Mesendoderm (in vitro differentiated cells): ENCODE measurements at regions not wholly inside any gene's neighbourhood (a gene's known extent, or its start where the extent isn't known, plus 50 kb on each side); places are given as distances from the start of the nearest gene placed in this dataset.
A peak's percentile ranks its signal among the peaks of the same experiment; 100 is the strongest.

Source experiments
- DNase-seq: peaks from one replicate; pipeline ENCODE4 v3.0.0; 2013
- H2AK5ac ChIP-seq: 2 replicates; pipeline ENCODE4 v1.6.1; 2013; ENCODE audit warnings: low read length, inconsistent platforms
- H2BK120ac ChIP-seq: 2 replicates; pipeline ENCODE4 v1.6.1; 2013; ENCODE audit warnings: low read depth, mild to moderate bottlenecking, low read length, moderate library complexity, mixed read lengths
- H2BK15ac ChIP-seq: replicated peaks from 2 replicates; pipeline ENCODE4 v1.6.1; 2013; ENCODE audit warnings: low read depth, mild to moderate bottlenecking, moderate library complexity
- H2BK5ac ChIP-seq: 2 replicates; pipeline ENCODE4 v1.6.1; 2013; ENCODE audit warnings: low read length, inconsistent platforms
- H3K18ac ChIP-seq: 2 replicates; pipeline ENCODE4 v1.6.1; 2013; ENCODE audit warnings: mild to moderate bottlenecking, low read length, mixed read lengths
- H3K23ac ChIP-seq: one replicate; pipeline ENCODE4 v1.6.1; 2013; ENCODE audit warnings: low read length
- H3K27ac ChIP-seq: 2 replicates; pipeline ENCODE4 v1.5.1; 2013; ENCODE audit warnings: low read depth, mild to moderate bottlenecking, inconsistent platforms, low read length, moderate library complexity
- H3K27me3 ChIP-seq: 2 replicates; pipeline ENCODE4 v1.6.1; 2013; ENCODE audit warnings: low read length, control low read depth, mild to moderate bottlenecking, inconsistent platforms; ENCODE audit not compliant: insufficient read depth, poor library complexity
- H3K36me3 ChIP-seq: 2 replicates; pipeline ENCODE4 v1.6.1; 2013; ENCODE audit warnings: low read length, inconsistent platforms; ENCODE audit not compliant: control insufficient read depth, insufficient read depth
- H3K4ac ChIP-seq: one replicate; pipeline ENCODE4 v1.6.1; 2013; ENCODE audit warnings: low read depth, mild to moderate bottlenecking, low read length, moderate library complexity
- H3K4me1 ChIP-seq: 2 replicates; pipeline ENCODE4 v1.6.1; 2013; ENCODE audit warnings: low read depth, low read length, inconsistent platforms; ENCODE audit not compliant: control insufficient read depth
- H3K4me2 ChIP-seq: 2 replicates; pipeline ENCODE4 v1.6.1; 2013; ENCODE audit warnings: low read length
- H3K4me3 ChIP-seq: 2 replicates; pipeline ENCODE4 v1.5.1; 2013; ENCODE audit warnings: mild to moderate bottlenecking, low read length
- H3K56ac ChIP-seq: one replicate; pipeline ENCODE4 v1.6.1; 2013; ENCODE audit warnings: low read length
- H3K79me1 ChIP-seq: 2 replicates; pipeline ENCODE4 v1.6.1; 2013; ENCODE audit warnings: low read length, inconsistent platforms
- H3K79me2 ChIP-seq: 2 replicates; pipeline ENCODE4 v1.6.1; 2013; ENCODE audit warnings: mild to moderate bottlenecking, low read length; ENCODE audit not compliant: control insufficient read depth, insufficient read depth
- H3K9ac ChIP-seq: 2 replicates; pipeline ENCODE4 v1.6.1; 2013; ENCODE audit warnings: low read length, inconsistent platforms
- H4K5ac ChIP-seq: one replicate; pipeline ENCODE4 v1.6.1; 2013; ENCODE audit warnings: low read length
- H4K8ac ChIP-seq: one replicate; pipeline ENCODE4 v1.6.1; 2013; ENCODE audit warnings: low read depth, mild to moderate bottlenecking, control low read depth, low read length, moderate library complexity
- WGBS: extraction: QIAGEN DNeasy Blood & Tissue Kit; methylation state at CpG from one replicate; pipeline ENCODE4 v1.1.7; 2013; ENCODE audit warnings: low lambda C conversion rate, missing lambda C conversion rate; ENCODE audit not compliant: insufficient coverage; ENCODE audit errors: extremely low coverage; 5-methylcytosine and 5-hydroxymethylcytosine counted together

DNA sequence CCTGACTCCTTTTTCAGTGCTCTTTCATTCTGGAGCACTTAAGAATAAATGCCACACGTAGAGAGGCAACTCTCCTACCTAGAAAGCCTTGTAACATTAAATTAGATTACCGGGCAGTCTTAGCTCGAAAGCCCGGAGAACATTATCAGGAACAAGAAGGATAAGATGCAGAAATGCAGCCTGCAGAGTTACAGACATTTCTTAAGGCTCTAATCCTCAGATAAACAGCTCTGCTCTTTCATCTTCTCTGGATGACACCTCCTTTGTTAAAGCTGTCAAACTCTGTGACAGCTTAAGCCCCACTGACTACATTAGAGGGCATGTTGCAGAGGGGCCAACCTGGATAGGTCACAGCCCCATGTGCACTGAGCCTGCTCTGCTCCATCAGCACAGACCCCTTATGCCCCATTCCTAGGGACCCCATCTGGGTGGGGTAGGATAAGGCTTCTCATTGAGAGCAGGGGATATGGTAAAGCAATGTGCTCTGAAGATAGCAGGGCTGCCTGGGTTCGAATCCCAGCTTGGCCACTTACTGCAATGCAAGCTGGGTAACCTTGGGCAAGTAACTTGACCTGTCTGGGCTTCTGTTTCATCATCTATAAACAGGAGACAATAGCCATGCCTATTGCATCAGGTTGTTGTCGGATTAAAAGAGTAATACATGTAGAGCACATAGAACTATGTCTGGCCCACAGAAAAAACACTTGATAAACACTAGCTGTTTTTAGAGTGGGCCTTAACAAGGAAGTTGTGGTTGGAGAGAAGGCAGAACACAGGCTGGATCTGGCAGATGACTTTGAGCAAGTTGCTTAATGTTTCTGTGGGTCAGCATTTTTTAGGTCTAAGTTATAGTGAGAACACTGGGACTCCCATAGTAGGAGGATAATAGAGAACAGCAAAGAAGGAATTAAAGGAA lies 111.4 kb downstream of the THNSL2 start:
- no peak overlapping the region for H3K23ac ChIP-seq
- no peak overlapping the region for H2BK15ac ChIP-seq
- no peaks in the 10 kb centered on the region for H3K27me3 ChIP-seq
- no peaks in the 10 kb centered on the region for H3K36me3 ChIP-seq
- H3K56ac ChIP-seq: no peak overlapping the region
- DNase-seq: peak; percentile 82
- no peak overlapping the region for H2BK120ac ChIP-seq
- H3K4me3 ChIP-seq: no peak overlapping the region
- WGBS: no CpG with 5 or more reads among the region's 6 CpGs
- H3K18ac ChIP-seq: no peak overlapping the region
- H3K4ac ChIP-seq: no peak overlapping the region
- H3K79me2 ChIP-seq: no peaks in the 10 kb centered on the region
- no peak overlapping the region for H3K27ac ChIP-seq
- H3K4me1 ChIP-seq: no peaks in the 10 kb centered on the region
- H2AK5ac ChIP-seq: no peak overlapping the region
- H3K4me2 ChIP-seq: no peak overlapping the region
- no peak overlapping the region for H4K5ac ChIP-seq
- H2BK5ac ChIP-seq: no peak overlapping the region
- no peaks in the 10 kb centered on the region for H3K79me1 ChIP-seq
- H4K8ac ChIP-seq: no peak overlapping the region
- H3K9ac ChIP-seq: no peak overlapping the region

DNA sequence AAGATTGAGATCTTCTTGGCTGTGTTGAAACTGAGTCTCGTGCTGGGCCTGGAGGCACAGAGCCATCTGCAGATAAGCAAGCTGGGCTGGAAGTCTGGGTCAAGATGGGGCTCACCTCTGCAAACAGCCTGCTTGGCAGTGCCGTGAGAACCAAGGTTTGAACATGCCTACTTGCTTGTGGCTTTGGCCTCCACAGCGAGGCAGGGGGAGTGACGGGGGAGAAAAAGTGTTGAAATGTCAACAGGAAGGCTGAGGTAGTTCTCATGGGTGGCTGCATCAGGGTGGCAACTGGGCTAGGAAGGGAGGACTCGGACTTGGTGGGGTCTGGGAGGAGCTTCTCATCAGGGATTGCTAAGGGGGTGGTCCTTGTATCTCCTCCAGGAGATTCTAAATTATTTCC lies 99.7 kb downstream of the THNSL2 start:
- H3K4ac ChIP-seq: no peak overlapping the region
- no peaks in the 10 kb centered on the region for H3K79me2 ChIP-seq
- H3K27ac ChIP-seq: no peak overlapping the region
- no peak overlapping the region for H3K4me2 ChIP-seq
- WGBS: no CpG with 5 or more reads among the region's 5 CpGs
- H3K27me3 ChIP-seq: no peaks in the 10 kb centered on the region
- no peak overlapping the region for H3K56ac ChIP-seq
- no peak for DNase-seq
- H3K36me3 ChIP-seq: no peaks in the 10 kb centered on the region
- no peak overlapping the region for H3K23ac ChIP-seq
- H3K18ac ChIP-seq: no peak overlapping the region
- H4K5ac ChIP-seq: no peak overlapping the region
- no peak overlapping the region for H2AK5ac ChIP-seq
- H3K9ac ChIP-seq: no peak overlapping the region
- no peak overlapping the region for H2BK5ac ChIP-seq
- no peak overlapping the region for H4K8ac ChIP-seq
- no peak overlapping the region for H2BK15ac ChIP-seq
- H3K79me1 ChIP-seq: no peaks in the 10 kb centered on the region
- no peaks in the 10 kb centered on the region for H3K4me1 ChIP-seq
- H3K4me3 ChIP-seq: no peak overlapping the region
- no peak overlapping the region for H2BK120ac ChIP-seq

DNA sequence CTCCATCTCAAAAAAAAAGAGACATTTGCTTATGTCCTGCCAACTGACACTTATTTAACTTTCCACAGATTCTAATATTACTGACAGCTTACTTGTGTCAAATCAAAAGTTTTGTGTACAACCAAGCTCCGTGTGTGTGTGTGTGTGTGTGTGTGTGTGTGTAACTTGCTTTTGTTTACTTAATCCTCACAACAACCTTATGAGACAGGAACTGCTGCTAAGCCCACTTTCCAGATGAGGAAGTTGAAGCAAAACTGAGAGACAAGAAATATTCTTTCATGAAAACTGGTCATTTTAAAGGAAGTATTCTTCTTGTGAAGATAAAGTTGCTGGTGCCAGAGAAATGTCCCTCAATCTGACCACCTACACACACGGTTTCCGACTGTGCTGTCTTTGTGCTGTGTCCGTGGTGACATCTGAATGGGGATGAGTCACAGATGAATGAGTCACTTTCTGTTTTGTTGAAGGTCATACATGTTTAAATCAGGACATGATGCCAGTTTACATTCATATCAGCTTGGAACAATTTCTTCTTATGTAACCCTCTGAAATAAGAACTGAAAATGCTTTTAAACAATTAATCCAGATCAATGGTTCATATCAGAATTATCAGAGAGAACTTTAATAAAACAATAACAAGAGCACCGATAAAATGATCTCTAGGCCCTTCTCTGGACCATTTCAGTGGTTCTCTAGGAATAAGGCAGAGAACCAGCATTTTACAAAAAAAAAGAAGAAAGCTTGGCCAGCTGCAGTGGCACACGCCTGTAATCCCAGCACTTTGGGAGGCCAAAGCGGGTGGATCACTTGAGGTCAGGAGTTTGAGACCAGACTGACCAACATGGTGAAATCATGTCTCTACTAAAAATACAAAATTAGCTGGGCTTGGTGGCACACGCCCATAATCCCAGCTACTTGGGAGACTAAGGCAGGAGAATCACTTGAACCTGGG lies 95.5 kb downstream of the THNSL2 start:
- H2BK15ac ChIP-seq: no peak overlapping the region
- no peak overlapping the region for H4K8ac ChIP-seq
- no peaks in the 10 kb centered on the region for H3K36me3 ChIP-seq
- H2AK5ac ChIP-seq: no peak overlapping the region
- WGBS: no CpG with 5 or more reads among the region's 8 CpGs
- no peak overlapping the region for H3K23ac ChIP-seq
- no peaks in the 10 kb centered on the region for H3K27me3 ChIP-seq
- no peak overlapping the region for H3K18ac ChIP-seq
- H3K56ac ChIP-seq: no peak overlapping the region
- H3K27ac ChIP-seq: no peak overlapping the region
- H4K5ac ChIP-seq: no peak overlapping the region
- no peaks in the 10 kb centered on the region for H3K79me2 ChIP-seq
- no peak overlapping the region for H3K4ac ChIP-seq
- H3K4me3 ChIP-seq: no peak overlapping the region
- H3K79me1 ChIP-seq: no peaks in the 10 kb centered on the region
- no peak for DNase-seq
- no peak overlapping the region for H3K9ac ChIP-seq
- no peaks in the 10 kb centered on the region for H3K4me1 ChIP-seq
- no peak overlapping the region for H2BK5ac ChIP-seq
- no peak overlapping the region for H2BK120ac ChIP-seq
- H3K4me2 ChIP-seq: no peak overlapping the region

DNA sequence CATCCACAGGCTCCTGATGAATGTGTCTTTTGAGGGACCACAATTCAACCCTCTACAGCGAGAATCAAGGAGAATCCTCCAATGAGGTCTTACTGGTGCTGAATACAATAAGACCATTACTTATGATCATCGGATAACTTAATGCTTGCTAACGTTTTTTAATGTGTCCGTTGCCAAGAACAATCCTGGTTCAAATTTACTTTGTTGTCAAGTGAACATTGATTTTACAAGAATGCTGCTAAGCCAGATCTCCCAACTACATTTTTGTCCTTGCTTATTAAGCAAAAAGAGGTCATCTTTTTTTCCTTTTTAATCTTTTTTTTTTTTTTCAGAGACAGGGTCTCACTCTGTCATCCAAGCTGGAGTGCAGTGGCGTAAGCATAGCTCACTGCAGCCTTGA lies 93.7 kb downstream of the THNSL2 start:
- Histone ChIP-seq H2BK5ac (no peak overlapping the region), H3K36me3 (no peaks in the 10 kb centered on the region), H3K4me1 (no peaks in the 10 kb centered on the region), H3K18ac (no peak overlapping the region), H3K79me1 (no peaks in the 10 kb centered on the region), H3K4me2 (no peak overlapping the region), H3K27me3 (no peaks in the 10 kb centered on the region), H3K56ac (no peak overlapping the region), H3K4me3 (no peak overlapping the region), H3K4ac (no peak overlapping the region), H3K79me2 (no peaks in the 10 kb centered on the region), H3K23ac (no peak overlapping the region), H2BK120ac (no peak overlapping the region), H4K8ac (no peak overlapping the region), H4K5ac (no peak overlapping the region), H3K9ac (no peak overlapping the region), H2BK15ac (no peak overlapping the region), H2AK5ac (no peak overlapping the region), H3K27ac (no peak overlapping the region)
- WGBS: no CpG with 5 or more reads among the region's 5 CpGs
- no peak for DNase-seq

- H3K4me2 ChIP-seq: no peak overlapping the region
- no peaks in the 10 kb centered on the region for H3K36me3 ChIP-seq
- no peak overlapping the region for H3K27ac ChIP-seq
- no peaks in the 10 kb centered on the region for H3K79me1 ChIP-seq
- H2BK15ac ChIP-seq: no peak overlapping the region
- no peaks in the 10 kb centered on the region for H3K79me2 ChIP-seq
- no peak for DNase-seq
- no peak overlapping the region for H3K4ac ChIP-seq
- no peak overlapping the region for H3K4me3 ChIP-seq
- WGBS: no CpG with 5 or more reads among the region's 4 CpGs
- no peaks in the 10 kb centered on the region for H3K27me3 ChIP-seq
- H2BK120ac ChIP-seq: no peak overlapping the region
- H3K56ac ChIP-seq: no peak overlapping the region
- H3K9ac ChIP-seq: no peak overlapping the region
- no peak overlapping the region for H2AK5ac ChIP-seq
- no peak overlapping the region for H4K5ac ChIP-seq
- no peak overlapping the region for H3K23ac ChIP-seq
- H2BK5ac ChIP-seq: no peak overlapping the region
- H3K4me1 ChIP-seq: no peaks in the 10 kb centered on the region
- no peak overlapping the region for H3K18ac ChIP-seq
- no peak overlapping the region for H4K8ac ChIP-seq
Measured at GRCh38 chr2:88261725-88262124, 91.6 kb downstream of the THNSL2 start.
